ENCODE measurements at regions not wholly inside any gene's neighbourhood (a gene's known extent, or its start where the extent isn't known, plus 50 kb on each side); places are given as distances from the start of the nearest gene placed in this dataset.
"Not testable (repeated sequence)": the region's sequence is repeated elsewhere in the genome, so short reads cannot be mapped to it uniquely, and the experiment has no call there.

DNA sequence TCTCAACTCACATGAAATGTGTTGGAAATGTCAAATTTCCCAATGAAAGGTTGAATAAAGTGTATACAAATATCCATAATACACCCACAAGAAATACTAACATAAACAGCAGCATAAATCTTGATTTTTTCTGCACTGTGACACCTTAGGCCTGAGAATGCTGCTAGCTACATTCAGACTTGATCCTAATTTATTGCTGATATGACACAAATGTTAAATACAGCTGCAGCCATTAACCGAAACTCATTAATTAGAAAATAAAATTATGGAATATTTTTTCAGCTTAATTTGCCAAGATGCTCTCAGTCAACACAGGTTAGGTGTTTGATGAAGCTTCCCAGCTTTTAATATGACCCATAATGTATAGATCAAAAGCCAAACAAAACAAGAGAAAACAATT lies 914.3 kb upstream of the C9orf72 start:
- no peaks in the 10 kb centered on the region for H3K9me3 ChIP-seq
- no peak for ATAC-seq
- H3K4me1 ChIP-seq, result no peaks in the 10 kb centered on the region
- H3K27ac ChIP-seq, result no peak overlapping the region
- 61% methylated on average over 1 of the region's 1 CpG for WGBS (ENCODE audit: insufficient coverage, low coverage, low lambda C conversion rate, missing lambda C conversion rate)
- no peak for TF ChIP-seq POLR2A (IDR thresholded peaks at IDR 0.05)
- TF ChIP-seq, protein P1, sequence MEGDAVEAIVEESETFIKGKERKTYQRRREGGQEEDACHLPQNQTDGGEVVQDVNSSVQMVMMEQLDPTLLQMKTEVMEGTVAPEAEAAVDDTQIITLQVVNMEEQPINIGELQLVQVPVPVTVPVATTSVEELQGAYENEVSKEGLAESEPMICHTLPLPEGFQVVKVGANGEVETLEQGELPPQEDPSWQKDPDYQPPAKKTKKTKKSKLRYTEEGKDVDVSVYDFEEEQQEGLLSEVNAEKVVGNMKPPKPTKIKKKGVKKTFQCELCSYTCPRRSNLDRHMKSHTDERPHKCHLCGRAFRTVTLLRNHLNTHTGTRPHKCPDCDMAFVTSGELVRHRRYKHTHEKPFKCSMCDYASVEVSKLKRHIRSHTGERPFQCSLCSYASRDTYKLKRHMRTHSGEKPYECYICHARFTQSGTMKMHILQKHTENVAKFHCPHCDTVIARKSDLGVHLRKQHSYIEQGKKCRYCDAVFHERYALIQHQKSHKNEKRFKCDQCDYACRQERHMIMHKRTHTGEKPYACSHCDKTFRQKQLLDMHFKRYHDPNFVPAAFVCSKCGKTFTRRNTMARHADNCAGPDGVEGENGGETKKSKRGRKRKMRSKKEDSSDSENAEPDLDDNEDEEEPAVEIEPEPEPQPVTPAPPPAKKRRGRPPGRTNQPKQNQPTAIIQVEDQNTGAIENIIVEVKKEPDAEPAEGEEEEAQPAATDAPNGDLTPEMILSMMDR (IDR thresholded peaks at IDR 0.05), result no peak
- H3K4me3 ChIP-seq, result no peak overlapping the region
- DNase-seq, result no peak
- H3K36me3 ChIP-seq, result no peaks in the 10 kb centered on the region
- no peaks in the 10 kb centered on the region for H3K27me3 ChIP-seq
- intact Hi-C loops (cut with DNase I), result no loop called here

DNA sequence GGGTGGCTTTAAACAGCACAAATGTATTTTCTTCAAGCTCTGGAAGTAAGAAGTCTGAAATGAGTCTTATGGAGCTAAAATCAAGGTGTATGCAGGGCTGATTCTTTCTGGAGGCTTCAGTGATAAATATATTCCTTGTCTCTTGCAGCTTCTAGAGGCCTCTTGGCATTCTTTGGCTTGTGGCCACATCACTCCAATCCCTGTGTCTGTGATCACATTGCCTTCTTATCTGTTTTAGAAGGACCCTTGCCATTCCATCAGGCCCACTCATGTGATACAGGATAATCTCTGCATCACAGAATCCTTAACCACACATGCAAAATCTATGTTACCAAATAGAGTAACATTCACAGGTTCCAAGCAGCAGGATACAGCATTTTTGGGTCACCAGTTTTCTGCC lies 917.8 kb upstream of the C9orf72 start:
- DNase-seq, result no peak
- Histone ChIP-seq H3K4me3 (no peak overlapping the region), H3K9me3 (no peaks in the 10 kb centered on the region), H3K4me1 (no peaks in the 10 kb centered on the region), H3K27me3 (no peaks in the 10 kb centered on the region), H3K27ac (no peak overlapping the region), H3K36me3 (no peaks in the 10 kb centered on the region)
- no peak for TF ChIP-seq POLR2A (IDR thresholded peaks at IDR 0.05)
- TF ChIP-seq, protein P1 (IDR thresholded peaks at IDR 0.05), result no peak
- no peak for ATAC-seq
- intact Hi-C loops (cut with DNase I), result no loop called here

DNA sequence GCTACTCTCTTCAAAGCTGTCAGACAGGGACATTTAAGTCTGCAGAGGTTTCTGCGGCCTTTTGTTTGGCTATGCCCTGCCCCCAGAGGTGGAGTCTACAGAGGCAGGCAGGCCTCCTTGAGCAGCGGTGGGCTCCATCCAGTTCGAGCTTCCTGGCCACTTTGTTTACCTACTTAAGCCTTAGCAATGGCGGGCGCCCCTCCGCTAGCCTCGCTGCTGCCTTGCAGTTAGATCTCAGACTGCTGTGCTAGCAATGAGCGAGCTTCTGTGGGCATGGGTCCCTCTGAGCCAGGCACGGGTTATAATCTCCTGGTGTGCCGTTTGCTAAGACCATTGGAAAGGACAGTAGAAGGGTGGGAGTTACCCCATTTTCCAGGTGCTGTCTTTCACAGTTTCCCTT lies 924.9 kb upstream of the C9orf72 start:
- ATAC-seq; DNase-seq; H3K9me3 ChIP-seq; H3K4me1 ChIP-seq; H3K36me3 ChIP-seq; H3K4me3 ChIP-seq; H3K27me3 ChIP-seq; intact Hi-C loops (cut with DNase I); H3K27ac ChIP-seq: not testable (repeated sequence)
- 40% methylated on average over 1 of the region's 10 CpGs for WGBS (ENCODE audit: insufficient coverage, low coverage, low lambda C conversion rate, missing lambda C conversion rate)

DNA sequence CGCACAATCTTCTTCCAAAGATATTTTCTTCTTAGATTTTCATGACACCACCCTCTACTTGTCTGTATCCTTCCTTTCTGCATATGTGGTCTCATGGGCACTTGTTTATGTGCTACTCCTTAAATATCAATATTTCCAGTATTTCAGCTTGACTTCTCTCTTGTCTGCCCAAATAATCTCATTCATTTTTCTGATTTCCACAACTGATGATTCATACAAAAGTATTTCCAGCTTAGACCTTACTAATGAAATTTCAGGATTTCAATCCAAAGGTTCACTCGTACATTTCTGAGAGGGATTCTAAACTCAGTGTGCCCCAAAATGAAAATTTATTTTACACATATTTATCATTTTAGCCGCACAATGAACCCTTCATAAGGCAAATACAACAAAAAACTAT lies 928.9 kb upstream of the C9orf72 start:
- Histone ChIP-seq H3K36me3 (no peaks in the 10 kb centered on the region), H3K27me3 (no peaks in the 10 kb centered on the region), H3K4me3 (no peak overlapping the region), H3K9me3 (no peaks in the 10 kb centered on the region), H3K4me1 (no peaks in the 10 kb centered on the region), H3K27ac (no peak overlapping the region)
- intact Hi-C loops (cut with DNase I), result no loop called here
- DNase-seq (no peak), ATAC-seq (no peak)
- WGBS (ENCODE audit: insufficient coverage, low coverage, low lambda C conversion rate, missing lambda C conversion rate), result 62% methylated on average over 3 of the region's 3 CpGs
- TF ChIP-seq POLR2A (IDR thresholded peaks at IDR 0.05), result no peak
- TF ChIP-seq, protein P1 (IDR thresholded peaks at IDR 0.05), result no peak

DNA sequence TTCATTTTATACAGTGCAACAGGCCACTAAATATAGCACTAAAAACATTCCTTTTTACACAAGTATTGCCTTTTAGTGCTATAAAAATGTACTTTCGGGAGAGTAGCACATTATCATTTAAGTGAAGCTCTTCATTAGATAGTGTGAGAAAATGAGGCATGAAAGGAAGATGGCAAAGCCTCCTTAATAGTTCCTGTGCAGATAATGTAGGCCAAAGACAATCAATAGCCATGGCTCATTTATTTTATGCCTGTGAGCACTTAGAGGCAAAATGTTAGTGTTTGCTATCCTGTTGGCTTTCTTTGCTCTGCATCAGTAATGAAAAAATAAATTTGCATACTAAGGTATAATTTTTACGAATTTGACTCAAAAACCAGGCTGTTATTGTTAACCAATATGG lies 929.5 kb upstream of the C9orf72 start:
- DNase-seq (no peak), ATAC-seq (no peak)
- no peak overlapping the region for H3K27ac ChIP-seq
- intact Hi-C loops (cut with DNase I), result no loop called here
- H3K36me3 ChIP-seq, result no peaks in the 10 kb centered on the region
- no peaks in the 10 kb centered on the region for H3K4me1 ChIP-seq
- no peaks in the 10 kb centered on the region for H3K27me3 ChIP-seq
- TF ChIP-seq, protein P1 (IDR thresholded peaks at IDR 0.05), result no peak
- TF ChIP-seq POLR2A (IDR thresholded peaks at IDR 0.05), result no peak
- no peak overlapping the region for H3K4me3 ChIP-seq
- 37% methylated on average over 2 of the region's 2 CpGs for WGBS (ENCODE audit: insufficient coverage, low coverage, low lambda C conversion rate, missing lambda C conversion rate)
- no peaks in the 10 kb centered on the region for H3K9me3 ChIP-seq

Data from right lobe of liver (tissue), 6 donors.